Activated CD4-positive, CD25-positive, alpha-beta regulatory T cell treated with anti-CD3 and anti-CD28 coated beads, Interleukin-2, amount 50 U/mL, for 24 hours (primary cell): ENCODE measurements at regions not wholly inside any gene's neighbourhood (a gene's known extent, or its start where the extent isn't known, plus 50 kb on each side); places are given as distances from the start of the nearest gene placed in this dataset.

ENCODE experiments used
- ATAC-seq, 2 donors: fragments of 150-1000 bp; cut with Tn5 transposase; one replicate each; pipeline ENCODE4 v1.10.0; 2021; ENCODE audit warnings: mild to moderate bottlenecking in 1 of 2, moderate library complexity in 1 of 2

DNA sequence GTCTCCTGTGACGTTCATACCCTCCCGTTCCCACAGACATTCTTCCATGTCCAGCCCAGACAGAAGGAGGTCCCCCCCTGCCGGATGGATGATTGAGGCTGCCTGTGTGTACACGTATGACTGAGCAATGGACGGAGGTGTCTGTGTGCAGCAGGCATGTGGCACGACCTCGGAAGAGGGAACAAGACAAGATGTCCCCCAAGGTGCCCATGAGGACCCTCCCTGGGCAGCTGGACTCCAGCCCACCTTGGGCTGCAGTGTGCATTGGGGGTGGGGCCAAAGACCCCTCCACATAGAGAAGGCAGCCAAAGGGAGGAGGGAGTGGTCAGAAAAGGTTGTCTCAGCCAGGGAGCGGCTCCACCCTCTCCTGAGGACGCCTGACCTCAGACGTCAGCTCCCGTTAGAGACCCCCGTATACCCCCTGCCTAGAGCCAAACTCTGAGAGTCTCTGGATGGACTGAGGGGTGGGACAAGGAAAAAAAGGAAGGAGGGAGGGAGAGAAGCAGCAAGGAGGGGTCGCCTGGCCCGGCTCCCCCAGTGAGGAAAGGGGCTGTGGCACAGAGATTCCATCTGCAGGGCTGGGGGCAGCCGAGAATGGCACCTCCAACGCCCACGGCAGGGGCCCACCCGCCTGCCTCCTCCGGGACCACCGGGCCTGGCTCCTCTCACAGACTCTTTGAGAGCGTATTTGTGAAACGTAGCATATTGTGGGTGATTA is 92.9 kb upstream of the BHLHE23 start:
- no peak for ATAC-seq

DNA sequence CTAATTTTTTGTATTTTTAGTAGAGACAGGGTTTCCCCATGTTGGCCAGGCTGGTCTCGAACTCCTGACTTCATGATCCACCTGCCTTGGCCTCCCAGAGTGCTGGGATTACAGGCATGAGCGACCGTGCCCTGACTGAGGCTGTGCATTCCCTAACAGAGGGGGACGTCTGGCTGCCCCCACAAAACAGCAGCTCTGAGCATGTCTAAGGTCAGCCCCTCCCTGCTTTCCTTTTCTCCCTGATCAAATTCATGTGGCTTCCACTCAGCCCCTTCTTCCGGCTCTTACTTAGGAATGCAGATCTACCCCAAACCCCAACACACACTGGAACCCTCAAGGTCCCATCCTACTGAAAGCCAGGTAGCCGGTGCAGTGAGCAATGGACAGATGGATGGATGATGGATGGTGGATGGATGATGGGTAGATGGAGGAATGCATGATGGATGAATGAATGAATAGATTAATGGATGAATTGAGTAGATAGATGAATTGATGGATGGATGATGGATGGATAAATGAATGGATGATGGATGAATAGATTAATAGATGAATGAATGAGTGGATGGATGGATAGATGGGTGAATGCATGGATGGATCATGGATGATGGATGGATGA is 91.5 kb upstream of the BHLHE23 start:
- no peak for ATAC-seq

DNA sequence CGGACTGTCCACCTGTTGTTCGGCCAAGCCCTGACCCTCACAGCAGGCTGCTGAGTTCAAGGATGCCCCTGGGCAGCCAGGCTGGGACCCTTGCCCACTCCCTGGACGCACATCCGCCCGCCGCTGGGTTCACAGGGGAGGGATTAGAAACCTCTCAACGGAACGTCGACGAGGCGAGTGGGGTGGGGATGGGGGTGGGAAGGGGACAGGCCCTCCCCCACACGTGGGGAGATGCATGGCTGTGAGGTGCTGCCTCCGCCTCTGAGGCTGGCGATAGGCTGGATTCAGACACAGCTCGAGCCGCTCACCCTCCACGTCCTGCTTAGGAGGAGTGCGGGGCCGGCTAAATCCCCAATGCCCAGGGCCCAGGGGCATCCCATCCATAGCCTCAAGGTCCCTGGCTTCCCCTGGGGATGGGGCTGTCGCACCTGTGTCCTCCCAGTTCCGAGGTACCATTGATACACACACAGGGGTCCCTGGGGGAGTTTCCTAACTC is 90.6 kb upstream of the BHLHE23 start:
- ATAC-seq = no peak

DNA sequence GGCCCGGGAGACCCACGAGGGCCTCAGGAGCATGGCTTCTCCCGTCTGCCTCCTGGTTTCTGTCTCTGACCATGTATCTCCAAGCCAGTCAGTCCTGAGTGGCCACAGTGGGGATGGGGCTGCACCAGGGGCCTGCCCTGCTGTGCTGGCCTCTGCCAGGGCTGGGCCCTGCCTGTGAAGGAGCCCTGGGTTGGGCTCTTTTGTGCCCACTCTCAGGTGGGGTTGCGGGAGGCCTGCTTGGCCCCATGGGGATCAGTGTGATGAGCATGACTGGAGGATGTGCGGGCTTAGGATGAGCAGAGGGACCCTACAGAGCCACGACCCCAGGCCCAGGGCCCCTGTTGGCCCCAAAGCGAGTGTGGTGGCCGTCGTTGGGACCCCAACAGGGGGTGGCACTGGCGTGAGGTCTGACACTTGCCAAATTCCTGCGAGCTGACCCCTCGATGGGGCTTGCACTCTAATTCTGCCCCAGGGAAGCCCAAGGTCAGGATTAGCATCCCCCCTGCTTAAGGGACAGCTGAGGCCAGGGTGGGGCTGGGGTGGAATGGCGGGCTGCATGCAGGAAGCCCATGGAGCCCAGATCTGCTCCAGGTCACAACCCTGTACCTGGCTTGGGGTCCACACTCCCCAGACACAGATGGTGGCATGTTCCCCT is 90.0 kb upstream of the BHLHE23 start:
- no peak for ATAC-seq

DNA sequence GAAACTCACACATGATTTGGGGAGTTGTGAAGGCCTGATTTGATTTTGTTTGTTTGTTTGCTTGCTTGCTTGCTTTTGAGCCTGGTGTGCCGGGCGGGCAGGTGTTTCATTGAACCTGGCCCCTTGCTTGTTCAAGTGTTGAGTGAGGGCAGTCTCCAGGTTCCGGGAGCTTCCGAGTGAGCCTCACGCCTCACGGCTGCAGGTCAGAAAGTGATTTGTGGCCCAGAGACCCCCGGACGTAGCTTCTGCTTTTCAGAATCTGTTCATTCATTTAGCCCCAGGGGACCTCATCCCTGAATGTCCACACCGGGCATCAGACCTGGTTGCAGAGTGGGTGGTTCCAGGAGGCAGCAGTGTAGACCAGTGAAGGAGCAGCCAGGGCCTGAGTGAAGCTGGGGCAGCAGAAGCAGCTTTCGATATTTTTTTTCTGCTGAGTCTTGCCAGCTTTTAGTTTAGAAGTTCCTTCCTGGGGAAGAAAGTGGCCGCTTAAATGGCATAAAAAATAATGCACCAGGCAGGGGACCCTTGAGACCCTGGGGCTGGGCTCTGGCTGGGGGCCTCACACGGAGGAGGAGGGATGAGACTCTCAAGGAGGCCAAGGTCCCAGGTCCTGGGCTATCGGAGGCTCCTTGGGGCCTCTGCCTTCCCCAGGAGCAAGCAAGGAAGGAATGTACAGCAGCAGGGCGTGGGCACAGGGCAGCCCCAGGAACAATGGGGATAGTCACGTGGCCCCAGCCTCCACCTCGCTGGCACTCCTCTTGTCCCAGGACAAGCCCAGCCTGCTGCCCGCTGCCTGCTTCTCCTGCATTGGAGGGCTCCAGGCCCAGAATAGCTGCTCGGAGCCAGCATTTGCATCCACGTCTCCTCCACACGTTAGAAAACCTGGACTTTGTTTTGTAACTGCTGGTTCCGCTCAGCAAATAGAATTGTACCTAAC is 89.2 kb upstream of the BHLHE23 start:
- no peak for ATAC-seq

DNA sequence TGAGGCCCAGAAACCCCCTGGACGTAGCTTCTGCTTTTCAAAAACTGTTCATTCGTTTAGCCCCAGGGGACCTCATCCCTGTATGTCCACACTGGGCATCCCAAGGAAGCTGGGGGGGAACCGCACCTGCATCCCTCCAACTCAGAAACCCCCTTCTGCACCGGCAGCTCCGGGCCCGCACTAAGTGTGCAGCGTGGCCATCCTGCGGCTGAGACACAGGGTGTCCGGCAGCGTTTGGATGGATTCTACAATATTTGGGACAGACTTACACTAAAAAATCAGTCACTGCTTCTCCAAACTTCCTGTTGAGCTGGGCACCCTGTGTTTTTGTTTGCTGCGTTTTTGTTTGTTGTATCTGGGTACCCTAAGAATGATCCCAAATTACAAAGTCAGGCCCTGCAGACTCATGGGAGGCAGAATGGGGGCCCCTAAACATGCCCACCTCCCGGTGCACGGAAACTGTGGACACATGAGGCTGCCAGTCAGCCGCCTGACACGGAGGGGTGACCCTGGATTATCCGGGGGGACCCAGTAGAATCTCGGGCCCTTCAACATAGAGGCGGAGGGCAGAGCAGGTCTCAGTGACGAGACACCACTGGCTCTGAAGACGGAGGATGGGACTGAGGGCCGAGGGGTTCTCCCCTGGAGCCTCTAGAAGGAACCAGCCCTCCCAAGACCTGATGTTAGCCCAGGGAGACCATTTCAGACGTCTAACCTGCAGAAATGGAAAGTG is 88.2 kb upstream of the BHLHE23 start:
- no peak for ATAC-seq

DNA sequence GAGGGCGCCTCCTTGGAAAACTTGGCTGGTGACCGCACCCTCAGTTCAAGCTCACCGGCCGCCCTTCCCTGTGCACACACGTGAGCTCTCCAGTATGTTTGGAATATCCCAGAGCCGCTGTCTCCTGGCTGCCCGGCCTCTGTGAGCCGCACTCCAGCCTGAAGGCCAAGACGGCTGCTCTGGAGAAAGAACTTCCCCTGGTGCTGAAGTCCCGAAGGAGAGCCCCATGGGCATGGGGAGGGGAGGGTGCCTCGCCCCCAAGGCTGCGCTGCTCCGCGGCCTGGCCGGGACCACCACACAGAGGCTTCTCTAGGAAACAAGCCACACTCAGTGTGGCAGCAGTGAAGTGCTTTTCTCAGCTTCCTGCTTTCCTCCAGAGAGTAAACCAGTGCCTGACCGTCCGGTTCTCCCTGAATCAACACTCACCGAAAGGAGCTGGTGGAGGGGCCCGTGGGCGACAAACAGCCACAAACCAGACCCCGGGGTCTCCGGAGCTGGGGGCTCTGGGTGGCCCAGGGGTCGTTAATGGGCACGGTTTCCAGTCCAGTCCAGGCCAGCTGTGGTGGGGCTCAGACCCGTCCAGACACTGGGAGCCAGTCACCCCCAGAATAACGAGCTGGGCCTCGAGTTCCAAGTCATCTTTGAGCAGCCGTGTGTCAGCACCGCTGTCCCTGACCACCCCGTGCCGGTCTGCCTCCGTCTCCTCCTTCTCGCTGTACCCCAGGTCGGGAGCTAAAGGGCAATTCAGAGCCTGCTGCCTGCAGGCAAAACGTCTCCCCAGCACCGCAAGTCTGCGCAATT is 87.4 kb upstream of the BHLHE23 start:
- no peak for ATAC-seq

DNA sequence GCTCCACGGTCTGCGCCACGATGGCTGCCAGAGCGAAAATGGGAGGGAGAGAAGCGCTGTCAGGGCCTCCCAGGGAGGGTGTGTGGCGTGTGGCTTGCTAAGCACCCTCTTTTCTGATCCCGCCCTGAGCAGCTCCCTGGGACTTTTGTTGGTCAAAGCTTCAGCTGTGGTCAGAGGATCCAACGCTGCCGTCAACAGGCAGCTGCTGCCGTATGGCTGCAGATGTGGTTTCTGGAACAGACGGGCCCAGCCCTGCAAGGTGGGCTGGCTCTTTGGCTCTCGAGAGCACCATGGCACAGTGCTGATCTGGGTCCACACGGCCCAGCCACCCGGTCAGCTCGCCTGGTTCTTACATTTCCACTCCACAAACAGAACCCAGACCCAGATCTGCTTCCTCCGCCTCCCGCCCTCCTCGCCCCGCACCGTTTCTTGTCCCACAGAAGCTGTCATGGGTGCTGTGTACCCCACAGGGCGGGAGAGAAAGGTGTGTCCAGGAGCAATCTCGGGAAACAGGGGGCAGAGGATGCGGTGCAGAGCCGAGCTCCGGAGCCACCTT is 86.0 kb upstream of the BHLHE23 start:
- no peak for ATAC-seq

DNA sequence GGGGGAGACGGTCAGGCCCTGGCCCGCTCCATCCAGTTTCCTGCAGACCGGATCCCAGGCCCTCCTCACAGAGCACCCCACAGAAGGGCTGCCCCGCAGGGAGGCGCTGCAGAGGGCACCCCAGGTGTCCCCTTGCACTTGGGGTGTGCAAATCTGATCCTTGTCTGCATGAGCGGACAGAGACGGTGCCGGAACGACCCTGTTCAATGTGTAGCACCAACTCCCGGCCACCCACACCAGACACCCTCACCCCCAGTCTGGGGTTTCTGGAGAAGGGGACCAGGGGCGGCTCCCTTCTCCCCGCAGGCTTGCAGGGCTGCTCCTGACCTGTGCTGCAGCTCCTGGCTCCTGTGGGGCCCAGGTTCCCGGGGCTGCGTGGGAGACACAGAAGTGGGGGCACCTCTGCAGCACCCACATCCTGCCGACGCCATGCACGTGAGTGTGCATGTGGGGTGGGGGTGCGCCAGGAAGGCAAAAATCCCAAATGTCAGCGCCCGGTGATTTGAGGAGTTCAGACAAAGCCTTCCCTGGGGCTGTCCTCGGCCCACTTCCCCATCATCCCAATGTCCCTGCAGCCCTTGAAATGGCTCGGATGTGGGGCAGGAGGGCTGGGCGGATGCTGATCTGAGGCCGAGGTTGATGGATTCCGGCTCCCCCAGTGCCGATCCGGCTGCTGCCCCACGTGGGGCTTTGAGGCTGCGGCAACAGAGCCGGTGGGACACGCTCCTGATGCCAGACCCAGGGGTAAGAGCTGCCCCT is 85.3 kb upstream of the BHLHE23 start:
- no peak for ATAC-seq

DNA sequence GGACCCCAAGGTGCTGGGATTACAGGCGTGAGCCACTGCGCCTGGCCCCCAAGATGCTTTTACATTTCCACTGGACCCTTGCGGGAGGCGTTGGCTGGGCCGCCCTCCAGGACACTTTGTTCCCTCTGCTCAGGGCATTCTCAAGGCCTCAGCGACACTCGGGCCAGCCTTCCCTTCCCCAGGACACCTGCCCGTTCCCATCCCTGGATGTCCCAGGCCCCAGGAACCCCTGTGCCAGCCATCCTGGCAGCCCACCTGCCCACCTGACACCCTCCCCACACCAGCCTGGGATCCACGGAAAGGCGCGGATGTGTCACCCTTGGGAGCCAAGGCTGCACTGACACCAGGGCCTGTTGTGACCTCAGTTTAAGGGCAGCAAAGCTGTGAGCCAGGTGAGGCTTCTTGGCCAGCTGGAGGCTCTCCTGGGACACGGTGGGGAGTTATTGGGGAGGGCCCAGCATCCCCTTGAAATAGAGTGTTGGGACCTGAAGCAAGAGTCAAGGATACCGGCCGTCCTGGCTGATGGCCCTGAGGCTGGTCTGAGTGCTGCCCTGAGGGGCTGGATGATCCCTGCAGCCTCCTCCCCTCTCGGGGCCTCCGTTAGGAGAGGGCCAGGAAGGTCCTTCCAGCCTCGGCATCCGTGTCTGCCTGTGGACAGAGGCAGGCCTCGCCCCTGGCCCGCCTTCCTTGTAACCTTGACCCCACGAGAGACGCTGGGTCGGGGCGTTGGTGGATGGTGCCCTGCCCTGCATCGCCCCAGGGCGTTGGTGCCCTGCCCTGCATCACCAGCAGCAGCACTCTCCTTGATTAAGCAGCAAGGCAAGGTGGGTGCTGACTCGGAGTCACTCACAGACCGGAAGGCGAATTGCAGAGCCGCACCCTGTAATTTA is 84.2 kb upstream of the BHLHE23 start:
- ATAC-seq = no peak

DNA sequence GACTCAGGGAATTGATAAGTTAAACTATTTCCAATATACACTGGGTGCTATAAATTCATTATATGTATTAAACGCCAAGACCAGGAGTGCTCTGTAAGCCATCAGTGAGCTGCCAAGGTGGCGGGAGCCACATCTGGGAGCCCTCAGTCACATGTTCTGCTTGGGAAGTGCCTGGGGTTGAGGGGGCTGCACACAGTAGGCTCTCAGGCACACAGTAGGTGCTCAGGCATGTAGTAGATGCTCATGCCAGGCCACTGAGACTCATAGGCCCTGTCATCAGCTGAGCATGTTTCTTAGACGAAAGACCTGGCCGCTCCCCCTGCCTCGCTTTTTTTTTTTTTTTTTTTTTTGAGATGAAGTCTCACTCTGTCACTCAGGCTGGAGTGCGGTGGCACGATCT is 83.3 kb upstream of the BHLHE23 start:
- no peak for ATAC-seq

DNA sequence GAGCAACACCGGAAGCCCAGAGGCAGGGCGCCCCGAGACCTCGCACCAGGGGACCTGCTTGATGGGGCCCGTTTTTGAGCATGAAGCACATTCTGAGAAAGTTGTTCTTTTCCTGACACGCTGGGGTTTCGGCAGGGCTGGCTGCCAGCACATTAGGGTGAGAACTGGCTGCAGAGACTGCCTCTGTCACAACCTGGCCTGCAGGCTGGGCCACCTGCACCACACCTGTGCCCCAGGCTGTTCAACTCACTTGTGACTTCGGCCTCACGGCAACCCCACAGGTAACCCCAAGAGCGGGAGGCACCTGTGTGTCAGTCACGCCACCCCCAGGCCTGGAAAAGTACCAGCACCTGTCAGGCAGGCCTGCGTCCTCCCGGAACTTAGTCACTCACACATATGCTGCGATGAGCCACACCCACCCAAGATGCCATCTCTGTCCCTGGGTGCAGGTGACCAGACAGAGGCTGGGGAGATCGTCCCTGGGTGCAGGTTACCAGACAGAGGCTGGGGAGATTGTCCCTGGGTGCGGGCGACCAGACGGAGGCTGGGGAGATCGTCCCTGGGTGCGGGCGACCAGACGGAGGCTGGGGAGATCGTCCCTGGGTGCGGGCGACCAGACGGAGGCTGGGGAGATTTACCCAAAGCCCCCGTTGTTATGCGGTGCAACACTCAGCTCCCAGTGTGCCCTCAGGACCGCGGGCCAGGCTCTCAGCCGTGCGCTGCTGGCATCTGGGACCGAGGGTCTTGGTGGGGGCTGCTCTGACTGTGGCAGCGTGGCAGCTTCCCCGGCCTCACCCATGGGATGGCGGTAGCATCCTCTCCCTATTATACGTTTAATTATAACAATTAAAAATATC is 82.5 kb upstream of the BHLHE23 start:
- ATAC-seq = no peak

DNA sequence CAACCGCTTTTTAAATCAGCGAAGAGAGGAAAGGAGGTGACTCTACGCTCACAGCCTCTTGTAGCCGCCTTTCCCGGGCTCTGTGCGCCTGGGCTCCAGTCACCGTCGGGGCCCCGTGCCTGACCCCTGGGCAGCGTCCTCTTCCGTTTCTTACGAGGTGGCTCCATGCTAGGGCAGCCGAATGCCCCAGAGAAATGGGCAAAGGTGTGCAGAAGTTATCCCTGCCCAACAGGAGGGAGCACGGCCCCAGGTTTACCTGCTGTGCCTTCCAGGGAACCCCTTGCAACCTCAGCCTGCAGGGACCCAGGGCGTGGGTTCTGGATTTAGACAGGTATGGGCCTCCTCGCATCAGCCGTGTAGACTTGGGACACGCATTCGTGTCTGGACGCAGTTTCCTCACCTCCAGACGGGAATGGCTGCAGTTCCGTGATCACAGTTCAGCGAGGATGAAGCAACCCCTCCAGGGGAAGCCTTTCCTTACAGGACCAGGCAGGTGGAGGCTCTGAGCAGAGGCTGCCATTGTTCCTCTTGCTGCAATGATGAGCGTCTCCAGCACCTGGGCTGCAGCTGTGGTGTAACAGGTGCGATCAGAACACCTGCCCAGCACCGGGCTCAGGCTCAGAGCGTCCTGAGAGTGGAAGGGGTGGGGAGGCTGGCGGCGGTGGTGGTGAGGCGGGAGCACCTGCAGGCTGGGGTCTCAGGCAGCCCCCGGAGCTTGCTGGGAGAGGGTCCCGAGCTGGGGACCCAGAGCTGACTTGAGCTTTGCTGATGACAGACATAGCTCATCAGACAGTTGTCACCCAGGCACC is 81.3 kb upstream of the BHLHE23 start:
- ATAC-seq = no peak

DNA sequence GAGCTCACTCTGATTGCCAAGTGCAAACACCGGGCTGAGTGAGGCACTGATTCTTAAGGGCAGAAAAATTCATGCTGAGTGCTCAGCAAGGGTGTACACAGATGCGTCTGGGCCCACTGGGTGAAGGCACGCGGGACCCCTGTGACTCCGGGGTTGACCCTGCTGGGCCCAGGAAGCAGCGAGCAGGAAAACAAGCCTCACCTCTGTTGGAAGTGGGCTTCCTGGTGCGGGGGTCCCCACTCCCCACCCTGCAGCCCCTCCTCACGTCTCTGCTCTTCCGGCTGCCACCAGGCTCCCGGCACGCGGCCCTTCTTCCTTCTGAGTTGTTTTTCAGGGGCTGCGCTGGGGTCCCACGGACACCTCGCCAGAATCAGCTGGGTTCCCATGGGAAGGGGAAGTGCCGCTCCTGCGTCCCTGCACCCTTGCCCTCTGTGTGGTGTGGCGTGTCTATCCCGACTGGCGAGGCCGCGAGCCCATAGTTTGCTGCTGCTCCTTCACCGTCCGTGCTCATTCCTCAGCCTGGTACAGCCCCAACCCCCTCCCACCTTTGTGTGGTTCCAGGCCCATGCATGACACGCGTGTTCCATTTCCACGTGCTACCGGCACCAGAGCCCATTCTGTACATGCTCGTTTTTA is 80.6 kb upstream of the BHLHE23 start:
- ATAC-seq = no peak

DNA sequence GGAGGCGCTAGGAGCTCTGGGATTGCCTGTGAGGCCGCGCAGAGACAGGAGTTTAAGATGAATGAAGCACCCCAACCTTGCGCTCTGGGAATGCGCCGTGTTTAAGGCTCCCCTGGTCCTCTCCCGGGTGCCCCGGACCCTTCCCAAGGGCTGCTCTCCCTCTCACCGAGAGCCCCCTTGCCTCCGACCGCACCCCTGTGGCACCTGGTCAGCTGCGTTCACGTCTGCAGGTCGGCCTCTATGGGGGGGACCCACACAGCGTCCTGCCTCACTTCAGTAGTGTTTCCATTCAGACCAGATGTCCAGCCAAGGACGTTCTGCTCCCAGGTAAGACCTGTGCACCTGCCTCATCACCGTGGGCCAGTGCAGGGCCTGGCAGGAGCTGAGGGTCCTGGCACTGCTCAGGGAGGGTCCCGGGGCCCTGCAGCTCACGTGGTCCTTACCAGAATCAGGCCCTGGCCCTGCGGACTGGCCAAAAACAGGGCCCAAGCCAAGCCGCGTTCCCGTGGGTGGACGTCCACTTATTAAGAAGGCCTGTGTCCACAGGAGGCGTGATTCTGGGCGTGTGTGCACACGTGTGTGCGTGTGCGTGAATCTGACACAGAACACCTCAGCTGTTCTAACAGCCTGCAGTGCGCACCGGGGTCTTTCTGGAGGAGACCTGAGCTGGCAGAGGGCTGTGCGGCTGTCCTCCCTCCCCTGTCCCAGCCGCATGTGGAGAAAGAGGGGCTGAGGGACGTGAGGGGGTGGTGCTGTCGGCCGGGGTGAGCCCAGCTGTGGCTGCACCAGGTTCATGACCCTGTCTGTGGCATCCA is 79.9 kb upstream of the BHLHE23 start:
- no peak for ATAC-seq
